ENCODE measurements at regions not wholly inside any gene's neighbourhood (a gene's known extent, or its start where the extent isn't known, plus 50 kb on each side); places are given as distances from the start of the nearest gene placed in this dataset.

DNA sequence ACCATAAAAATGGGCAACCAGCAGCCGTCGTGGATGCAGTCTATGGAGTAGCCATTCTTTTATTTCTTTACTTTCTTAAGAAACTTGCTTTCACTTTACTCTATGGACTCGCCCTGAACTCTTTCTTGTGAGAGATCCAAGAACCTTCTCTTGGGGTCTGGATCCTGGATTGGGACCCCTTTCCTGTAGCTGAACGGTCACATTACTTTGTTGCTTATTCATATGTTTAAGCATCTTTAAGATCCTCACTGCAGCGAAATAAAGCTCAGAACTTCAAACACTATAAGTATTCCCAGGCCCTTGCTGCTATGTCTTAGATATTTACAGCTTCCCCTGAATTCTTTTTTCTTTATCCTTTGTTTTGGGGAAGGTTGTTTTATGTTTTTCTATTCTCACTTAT is 187.8 kb upstream of the DDI1 start:
- TF ChIP-seq, protein P1, sequence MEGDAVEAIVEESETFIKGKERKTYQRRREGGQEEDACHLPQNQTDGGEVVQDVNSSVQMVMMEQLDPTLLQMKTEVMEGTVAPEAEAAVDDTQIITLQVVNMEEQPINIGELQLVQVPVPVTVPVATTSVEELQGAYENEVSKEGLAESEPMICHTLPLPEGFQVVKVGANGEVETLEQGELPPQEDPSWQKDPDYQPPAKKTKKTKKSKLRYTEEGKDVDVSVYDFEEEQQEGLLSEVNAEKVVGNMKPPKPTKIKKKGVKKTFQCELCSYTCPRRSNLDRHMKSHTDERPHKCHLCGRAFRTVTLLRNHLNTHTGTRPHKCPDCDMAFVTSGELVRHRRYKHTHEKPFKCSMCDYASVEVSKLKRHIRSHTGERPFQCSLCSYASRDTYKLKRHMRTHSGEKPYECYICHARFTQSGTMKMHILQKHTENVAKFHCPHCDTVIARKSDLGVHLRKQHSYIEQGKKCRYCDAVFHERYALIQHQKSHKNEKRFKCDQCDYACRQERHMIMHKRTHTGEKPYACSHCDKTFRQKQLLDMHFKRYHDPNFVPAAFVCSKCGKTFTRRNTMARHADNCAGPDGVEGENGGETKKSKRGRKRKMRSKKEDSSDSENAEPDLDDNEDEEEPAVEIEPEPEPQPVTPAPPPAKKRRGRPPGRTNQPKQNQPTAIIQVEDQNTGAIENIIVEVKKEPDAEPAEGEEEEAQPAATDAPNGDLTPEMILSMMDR (CRISPR knock-in tag; IDR thresholded peaks at IDR 0.05): no peak
- no peak for TF ChIP-seq GATA4 (IDR thresholded peaks at IDR 0.05; ENCODE audit: borderline replicate concordance, low read depth)
- no peak for TF ChIP-seq MXI1 (IDR thresholded peaks at IDR 0.05; ENCODE audit: borderline replicate concordance, low read depth, low read length)
- TF ChIP-seq ZBTB20 (CRISPR knock-in tag; IDR thresholded peaks at IDR 0.05; ENCODE audit: borderline replicate concordance, low read depth): no peak
- no peak for TF ChIP-seq KDM1A (CRISPR knock-in tag; IDR thresholded peaks at IDR 0.05)
- no peak for TF ChIP-seq CEBPB (IDR thresholded peaks at IDR 0.05; ENCODE audit: borderline replicate concordance, low read depth, low read length)
- TF ChIP-seq, protein P2, sequence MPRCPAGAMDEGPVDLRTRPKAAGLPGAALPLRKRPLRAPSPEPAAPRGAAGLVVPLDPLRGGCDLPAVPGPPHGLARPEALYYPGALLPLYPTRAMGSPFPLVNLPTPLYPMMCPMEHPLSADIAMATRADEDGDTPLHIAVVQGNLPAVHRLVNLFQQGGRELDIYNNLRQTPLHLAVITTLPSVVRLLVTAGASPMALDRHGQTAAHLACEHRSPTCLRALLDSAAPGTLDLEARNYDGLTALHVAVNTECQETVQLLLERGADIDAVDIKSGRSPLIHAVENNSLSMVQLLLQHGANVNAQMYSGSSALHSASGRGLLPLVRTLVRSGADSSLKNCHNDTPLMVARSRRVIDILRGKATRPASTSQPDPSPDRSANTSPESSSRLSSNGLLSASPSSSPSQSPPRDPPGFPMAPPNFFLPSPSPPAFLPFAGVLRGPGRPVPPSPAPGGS (CRISPR knock-in tag; IDR thresholded peaks at IDR 0.05): no peak
- TF ChIP-seq, protein P3, sequence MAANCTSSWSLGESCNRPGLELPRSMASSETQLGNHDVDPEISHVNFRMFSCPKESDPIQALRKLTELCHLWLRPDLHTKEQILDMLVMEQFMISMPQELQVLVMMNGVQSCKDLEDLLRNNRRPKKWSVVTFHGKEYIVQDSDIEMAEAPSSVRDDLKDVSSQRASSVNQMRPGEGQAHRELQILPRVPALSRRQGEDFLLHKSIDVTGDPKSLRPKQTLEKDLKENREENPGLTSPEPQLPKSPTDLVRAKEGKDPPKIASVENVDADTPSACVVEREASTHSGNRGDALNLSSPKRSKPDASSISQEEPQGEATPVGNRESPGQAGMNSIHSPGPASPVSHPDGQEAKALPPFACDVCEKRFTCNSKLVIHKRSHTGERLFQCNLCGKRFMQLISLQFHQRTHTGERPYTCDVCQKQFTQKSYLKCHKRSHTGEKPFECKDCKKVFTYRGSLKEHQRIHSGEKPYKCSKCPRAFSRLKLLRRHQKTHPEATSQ (CRISPR knock-in tag; IDR thresholded peaks at IDR 0.05; ENCODE audit: borderline replicate concordance): no peak
- TF ChIP-seq NFRKB (IDR thresholded peaks at IDR 0.05): no peak

All from HepG2 (cell line).